C4-2B (cell line): ENCODE measurements at regions not wholly inside any gene's neighbourhood (a gene's known extent, or its start where the extent isn't known, plus 50 kb on each side); places are given as distances from the start of the nearest gene placed in this dataset.

Experiments
- H3K27ac ChIP-seq: fragments of 450-650 bp; 2 replicates; pipeline ENCODE4 v1.5.1; 2017
- CTCF ChIP-seq: fragments of 450-650 bp; conservative IDR thresholded peaks from 2 replicates; pipeline ENCODE4 v1.5.1; 2017; ENCODE audit warnings: mild to moderate bottlenecking
- ZFX ChIP-seq: fragments of 450-650 bp; IDR thresholded peaks from 2 replicates; pipeline ENCODE4 v1.6.1; 2017

GRCh38 chr12:67515679-67516340 lies 132.7 kb upstream of the DYRK2 start:
- no peak for TF ChIP-seq ZFX
- TF ChIP-seq CTCF, result no peak
- no peak overlapping the region for H3K27ac ChIP-seq

GRCh38 chr12:67517181-67517887 lies 131.2 kb upstream of the DYRK2 start:
- H3K27ac ChIP-seq, result no peak overlapping the region
- TF ChIP-seq ZFX (no peak), CTCF (no peak)

GRCh38 chr12:67519484-67520433 lies 128.8 kb upstream of the DYRK2 start:
- no peak overlapping the region for H3K27ac ChIP-seq
- TF ChIP-seq CTCF (no peak), ZFX (no peak)

GRCh38 chr12:67520606-67521005 lies 127.9 kb upstream of the DYRK2 start:
- TF ChIP-seq ZFX, result no peak
- no peak for TF ChIP-seq CTCF
- H3K27ac ChIP-seq, result no peak overlapping the region

- no peak overlapping the region for H3K27ac ChIP-seq
Measured at GRCh38 chr12:67522222-67522621, 126.3 kb upstream of the DYRK2 start.

GRCh38 chr12:67523538-67523937 lies 125.0 kb upstream of the DYRK2 start:
- no peak for TF ChIP-seq ZFX
- no peak for TF ChIP-seq CTCF

More at GRCh38 chr12:67522222-67522621, 126.3 kb upstream of the DYRK2 start:
- TF ChIP-seq ZFX (no peak), CTCF (no peak)

More at GRCh38 chr12:67523538-67523937, 125.0 kb upstream of the DYRK2 start:
- no peak overlapping the region for H3K27ac ChIP-seq
